AG20443 (cell line): ENCODE measurements at regions not wholly inside any gene's neighbourhood (a gene's known extent, or its start where the extent isn't known, plus 50 kb on each side); places are given as distances from the start of the nearest gene placed in this dataset.
A peak's percentile ranks its signal among the peaks of the same experiment; 100 is the strongest.
"Not testable (repeated sequence)": the region's sequence is repeated elsewhere in the genome, so short reads cannot be mapped to it uniquely, and the experiment has no call there.

Experiments used
- DNase-seq: peaks from one replicate; pipeline ENCODE4 v3.0.0; 2012; ENCODE audit warnings: low spot score, mixed read lengths

DNA sequence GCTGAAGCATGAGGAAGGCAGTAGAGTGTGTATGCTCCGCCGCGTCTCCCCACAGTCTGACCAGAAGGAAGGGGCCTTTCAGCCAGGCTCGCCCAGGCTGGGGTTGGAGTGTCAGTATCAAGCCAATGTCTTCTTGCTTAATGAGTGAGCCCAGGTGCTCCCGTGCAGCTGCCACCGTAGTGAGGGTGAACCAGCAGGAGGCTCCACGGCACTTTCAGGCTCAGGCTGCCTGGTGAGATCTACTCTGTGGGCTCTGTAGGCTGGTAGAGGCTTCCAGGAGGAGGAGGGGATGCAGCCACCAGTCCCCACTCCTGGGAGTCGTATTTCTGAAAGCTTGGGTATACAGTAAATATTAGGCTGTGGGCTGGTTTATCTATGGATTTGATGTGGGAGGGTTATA lies 98.1 kb upstream of the ADCY2 start:
- not testable (repeated sequence) for DNase-seq

- DNase-seq = not testable (repeated sequence)
Observed at GRCh38 chr5:7299731-7300130, 96.2 kb upstream of the ADCY2 start.

GRCh38 chr5:7305000-7305674 lies 90.8 kb upstream of the ADCY2 start:
- not testable (repeated sequence) for DNase-seq

DNA sequence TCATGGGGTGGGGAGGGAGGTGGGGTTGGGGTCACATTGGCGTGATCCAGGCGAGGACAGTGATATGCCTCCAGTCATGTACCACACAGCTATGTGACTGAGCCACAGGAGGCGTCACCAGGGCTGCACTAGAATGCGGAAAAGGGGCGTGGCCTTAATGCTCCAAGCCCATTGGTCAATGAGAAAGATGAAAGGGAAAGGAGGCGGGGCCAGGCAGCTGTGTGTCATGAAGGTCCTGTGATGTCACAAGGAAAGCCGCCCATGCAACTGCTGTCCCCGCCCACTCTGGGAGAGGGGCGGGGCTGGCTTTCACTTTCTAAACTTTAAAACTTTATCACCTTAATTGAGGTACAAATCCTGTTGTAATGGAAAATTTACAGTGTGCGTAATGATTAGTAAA lies 89.4 kb upstream of the ADCY2 start:
- not testable (repeated sequence) for DNase-seq

DNA sequence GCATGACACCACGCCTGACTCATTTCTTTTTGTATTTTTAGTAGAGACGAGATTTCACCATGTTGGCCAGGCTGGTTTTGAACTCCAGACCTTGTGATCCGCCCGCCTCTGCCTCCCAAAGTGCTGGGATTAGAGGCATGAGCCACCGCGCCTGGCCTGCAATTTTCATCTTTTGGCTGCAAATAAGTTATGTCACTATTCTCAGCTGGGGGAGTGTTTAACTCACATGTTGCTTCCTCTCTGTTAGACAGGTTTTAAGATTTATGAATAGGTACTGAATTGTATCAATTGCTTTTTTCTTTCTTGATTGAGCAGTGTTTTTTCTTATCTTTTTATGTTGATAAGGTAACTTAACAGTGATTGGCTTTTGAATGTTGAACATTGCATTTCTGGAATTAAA lies 88.2 kb upstream of the ADCY2 start:
- DNase-seq = not testable (repeated sequence)

- not testable (repeated sequence) for DNase-seq
Observed at GRCh38 chr5:7309715-7310114, 86.2 kb upstream of the ADCY2 start.

- not testable (repeated sequence) for DNase-seq
Observed at GRCh38 chr5:7310656-7311055, 85.3 kb upstream of the ADCY2 start.

- DNase-seq = no peak
Observed at GRCh38 chr5:7315118-7315517, 80.8 kb upstream of the ADCY2 start.

GRCh38 chr5:7317751-7318150 lies 78.2 kb upstream of the ADCY2 start:
- peak; percentile 25 for DNase-seq

- DNase-seq = peak; percentile 12
Observed at GRCh38 chr5:7320701-7321301, 75.1 kb upstream of the ADCY2 start.

- DNase-seq = peak; percentile 92
Observed at GRCh38 chr5:7321724-7322123, 74.2 kb upstream of the ADCY2 start.

GRCh38 chr5:7324919-7325318 lies 71.0 kb upstream of the ADCY2 start:
- DNase-seq = no peak

- DNase-seq = peak; percentile 48
Observed at GRCh38 chr5:7325975-7326913, 69.7 kb upstream of the ADCY2 start.

GRCh38 chr5:7329141-7329540 lies 66.8 kb upstream of the ADCY2 start:
- DNase-seq = no peak

GRCh38 chr5:7329712-7330111 lies 66.2 kb upstream of the ADCY2 start:
- DNase-seq = no peak

DNA sequence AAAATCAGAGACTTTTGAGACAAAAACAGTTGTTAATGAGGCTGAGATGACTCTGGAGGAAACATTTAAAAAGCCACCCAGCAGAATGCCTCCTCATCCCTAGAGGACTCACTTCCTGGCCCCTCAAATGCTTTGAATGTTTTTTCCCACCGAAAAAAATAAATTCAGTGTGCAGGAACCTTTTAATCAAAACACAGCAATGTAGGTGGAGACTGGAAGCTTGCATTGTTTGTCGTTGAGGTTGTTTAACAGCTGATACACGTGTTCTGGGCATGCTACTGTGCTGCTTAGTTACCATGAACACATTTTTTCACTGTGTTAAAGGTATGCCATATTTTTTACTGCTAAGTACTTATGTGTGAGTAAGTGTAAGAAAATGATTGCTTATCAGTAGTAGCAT lies 65.7 kb upstream of the ADCY2 start:
- no peak for DNase-seq

DNA sequence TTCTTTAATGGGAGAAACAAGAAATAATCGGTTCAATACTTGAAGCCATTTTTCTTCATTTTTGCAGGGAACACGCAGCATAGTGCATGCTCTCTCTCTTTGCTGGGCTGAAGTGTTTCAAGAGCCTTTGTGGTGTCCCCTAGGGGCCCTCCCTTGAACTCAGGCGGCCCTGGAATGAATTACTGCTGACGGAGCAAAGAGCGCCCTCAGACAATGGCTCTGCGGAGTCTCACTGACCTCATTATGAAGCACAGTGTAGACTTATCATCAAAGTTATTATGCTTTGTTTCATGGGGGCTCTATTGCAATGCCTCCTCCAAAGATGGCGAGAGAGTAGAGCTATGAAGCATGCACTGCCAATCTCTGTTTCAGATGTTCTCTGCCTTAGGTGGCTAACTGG lies 64.8 kb upstream of the ADCY2 start:
- no peak for DNase-seq
